Lower leg skin (tissue), 3 donors: ENCODE measurements at regions not wholly inside any gene's neighbourhood (a gene's known extent, or its start where the extent isn't known, plus 50 kb on each side); places are given as distances from the start of the nearest gene placed in this dataset.

Source experiments
- POLR2A ChIP-seq, 2 donors: fragments of 450-650 bp; IDR thresholded peaks; one replicate each; pipeline ENCODE4 v1.6.1; 2016 to 2017; ENCODE audit warnings: antibody characterized with exemption in 2 of 2, mild to moderate bottlenecking in 1 of 2, moderate library complexity in 1 of 2
- TF ChIP-seq, protein P1 (sequence below), 3 donors: fragments of 450-650 bp; IDR thresholded peaks; one replicate each; pipeline ENCODE4 v1.5.1; 2016; ENCODE audit warnings: antibody characterized with exemption in 3 of 3, mild to moderate bottlenecking in 3 of 3, moderate library complexity in 2 of 3

GRCh38 chr14:61893371-61893940, 131.2 kb downstream of the SNAPC1 start:
- TF ChIP-seq, protein P1, sequence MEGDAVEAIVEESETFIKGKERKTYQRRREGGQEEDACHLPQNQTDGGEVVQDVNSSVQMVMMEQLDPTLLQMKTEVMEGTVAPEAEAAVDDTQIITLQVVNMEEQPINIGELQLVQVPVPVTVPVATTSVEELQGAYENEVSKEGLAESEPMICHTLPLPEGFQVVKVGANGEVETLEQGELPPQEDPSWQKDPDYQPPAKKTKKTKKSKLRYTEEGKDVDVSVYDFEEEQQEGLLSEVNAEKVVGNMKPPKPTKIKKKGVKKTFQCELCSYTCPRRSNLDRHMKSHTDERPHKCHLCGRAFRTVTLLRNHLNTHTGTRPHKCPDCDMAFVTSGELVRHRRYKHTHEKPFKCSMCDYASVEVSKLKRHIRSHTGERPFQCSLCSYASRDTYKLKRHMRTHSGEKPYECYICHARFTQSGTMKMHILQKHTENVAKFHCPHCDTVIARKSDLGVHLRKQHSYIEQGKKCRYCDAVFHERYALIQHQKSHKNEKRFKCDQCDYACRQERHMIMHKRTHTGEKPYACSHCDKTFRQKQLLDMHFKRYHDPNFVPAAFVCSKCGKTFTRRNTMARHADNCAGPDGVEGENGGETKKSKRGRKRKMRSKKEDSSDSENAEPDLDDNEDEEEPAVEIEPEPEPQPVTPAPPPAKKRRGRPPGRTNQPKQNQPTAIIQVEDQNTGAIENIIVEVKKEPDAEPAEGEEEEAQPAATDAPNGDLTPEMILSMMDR (IDR thresholded peaks at IDR 0.05), result no peak
- TF ChIP-seq POLR2A (IDR thresholded peaks at IDR 0.05), result no peak
